Suppressor macrophage treated with lipopolysaccharide for 4 hours (primary cell): ENCODE measurements at regions not wholly inside any gene's neighbourhood (a gene's known extent, or its start where the extent isn't known, plus 50 kb on each side); places are given as distances from the start of the nearest gene placed in this dataset.
"Not testable (repeated sequence)": the region's sequence is repeated elsewhere in the genome, so short reads cannot be mapped to it uniquely, and the experiment has no call there.

ENCODE experiments used
- DNase-seq: peaks from one replicate; pipeline ENCODE4 v3.0.0-alpha.2; 2020

- DNase-seq = peak; percentile 21
These were observed 1722.9 kb upstream of the PCDH10 start for GRCh38 chr4:131426023-131426758.

- no peak for DNase-seq
These were observed 1722.1 kb upstream of the PCDH10 start for GRCh38 chr4:131427000-131427399.

- DNase-seq = no peak
These were observed 1718.8 kb upstream of the PCDH10 start for GRCh38 chr4:131430302-131430701.

- no peak for DNase-seq
These were observed 1707.9 kb upstream of the PCDH10 start for GRCh38 chr4:131441004-131441688.

GRCh38 chr4:131447883-131448282, 1701.2 kb upstream of the PCDH10 start:
- no peak for DNase-seq

- no peak for DNase-seq
These were observed 1698.4 kb upstream of the PCDH10 start for GRCh38 chr4:131450572-131451209.

- no peak for DNase-seq
These were observed 1689.5 kb upstream of the PCDH10 start for GRCh38 chr4:131459430-131460101.

- DNase-seq = no peak
These were observed 1678.7 kb upstream of the PCDH10 start for GRCh38 chr4:131470360-131470759.

- DNase-seq = no peak
These were observed 1660.3 kb upstream of the PCDH10 start for GRCh38 chr4:131488772-131489171.

- DNase-seq = not testable (repeated sequence)
These were observed 1652.9 kb upstream of the PCDH10 start for GRCh38 chr4:131496211-131496610.

GRCh38 chr4:131499141-131499873, 1649.8 kb upstream of the PCDH10 start:
- no peak for DNase-seq

- DNase-seq = no peak
These were observed 1639.6 kb upstream of the PCDH10 start for GRCh38 chr4:131509521-131509920.

GRCh38 chr4:131526686-131527085, 1622.4 kb upstream of the PCDH10 start:
- DNase-seq = no peak

GRCh38 chr4:131531087-131531486, 1618.0 kb upstream of the PCDH10 start:
- no peak for DNase-seq

GRCh38 chr4:131534944-131535645, 1614.0 kb upstream of the PCDH10 start:
- no peak for DNase-seq

- no peak for DNase-seq
These were observed 1608.8 kb upstream of the PCDH10 start for GRCh38 chr4:131540256-131540655.

GRCh38 chr4:131547506-131547981, 1601.5 kb upstream of the PCDH10 start:
- no peak for DNase-seq

- DNase-seq = no peak
These were observed 1597.8 kb upstream of the PCDH10 start for GRCh38 chr4:131551306-131551705.

- no peak for DNase-seq
These were observed 1583.1 kb upstream of the PCDH10 start for GRCh38 chr4:131566026-131566425.

GRCh38 chr4:131584587-131584986, 1564.5 kb upstream of the PCDH10 start:
- no peak for DNase-seq

- no peak for DNase-seq
These were observed 1554.0 kb upstream of the PCDH10 start for GRCh38 chr4:131595140-131595539.

GRCh38 chr4:131603705-131604104, 1545.4 kb upstream of the PCDH10 start:
- DNase-seq = no peak
